OCI-LY1 (cell line): ENCODE measurements at regions not wholly inside any gene's neighbourhood (a gene's known extent, or its start where the extent isn't known, plus 50 kb on each side); places are given as distances from the start of the nearest gene placed in this dataset.
A peak's percentile ranks its signal among the peaks of the same experiment; 100 is the strongest.

Source experiments
- H2AFZ ChIP-seq: fragments of 200-600 bp; sonication (generic), shearing (Covaris generic); 2 replicates; pipeline ENCODE4 v1.6.0; 2014; ENCODE audit warnings: antibody characterized with exemption, mild to moderate bottlenecking, low read length
- H3F3A ChIP-seq: fragments of 200-600 bp; sonication (generic), shearing (Covaris generic); 2 replicates; pipeline ENCODE4 v1.6.0; 2014; ENCODE audit warnings: mild to moderate bottlenecking, antibody characterized with exemption, low read length, moderate library complexity; ENCODE audit not compliant: insufficient read depth
- H3K27ac ChIP-seq: fragments of 200-600 bp; sonication (generic); 2 replicates; pipeline ENCODE4 v1.5.1; 2014; ENCODE audit warnings: low read length, mixed run types, mild to moderate bottlenecking, low read depth; ENCODE audit not compliant: poor library complexity, severe bottlenecking
- H3K27me3 ChIP-seq: fragments of 200-600 bp; sonication (generic); 2 replicates; pipeline ENCODE4 v1.6.0; 2014; ENCODE audit warnings: antibody characterized with exemption, mild to moderate bottlenecking, low read length, moderate library complexity; ENCODE audit not compliant: insufficient read depth
- H3K36me3 ChIP-seq: fragments of 200-600 bp; sonication (generic); 2 replicates; pipeline ENCODE4 v1.6.1; 2014; ENCODE audit warnings: mild to moderate bottlenecking, antibody characterized with exemption, low read length, moderate library complexity, mixed read lengths; ENCODE audit not compliant: insufficient read depth
- H3K4me1 ChIP-seq: fragments of 200-600 bp; sonication (generic); 2 replicates; pipeline ENCODE4 v1.5.1; 2014; ENCODE audit warnings: mild to moderate bottlenecking, low read length, moderate library complexity; ENCODE audit not compliant: insufficient read depth, severe bottlenecking
- H3K4me2 ChIP-seq: fragments of 200-600 bp; sonication (generic), shearing (Covaris generic); 2 replicates; pipeline ENCODE4 v1.6.1; 2014; ENCODE audit warnings: low read length
- H3K4me3 ChIP-seq: fragments of 200-600 bp; sonication (generic); 2 replicates; pipeline ENCODE4 v1.5.1; 2014; ENCODE audit warnings: low read length, low read depth, mild to moderate bottlenecking, mixed read lengths; ENCODE audit not compliant: poor library complexity, severe bottlenecking
- H3K79me2 ChIP-seq: fragments of 200-600 bp; shearing (Covaris generic); 2 replicates; pipeline ENCODE4 v1.6.1; 2016; ENCODE audit warnings: mixed run types, low read length, mixed read lengths; ENCODE audit not compliant: insufficient read depth
- H3K9ac ChIP-seq: fragments of 200-600 bp; sonication (generic), shearing (Covaris generic); 2 replicates; pipeline ENCODE4 v1.6.1; 2014; ENCODE audit warnings: mild to moderate bottlenecking, low read length, mixed read lengths
- H3K9me2 ChIP-seq: fragments of 200-600 bp; sonication (generic), shearing (Covaris generic); 2 replicates; pipeline ENCODE4 v1.6.1; 2014; ENCODE audit warnings: low read depth, mild to moderate bottlenecking, low read length, mixed read lengths
- H3K9me3 ChIP-seq: fragments of 200-600 bp; shearing (Covaris generic); 2 replicates; pipeline ENCODE4 v1.6.1; 2014; ENCODE audit warnings: low read length, mixed read lengths
- H4K20me1 ChIP-seq: fragments of 200-600 bp; sonication (generic), shearing (Covaris generic); 2 replicates; pipeline ENCODE4 v1.6.0; 2016; ENCODE audit warnings: mild to moderate bottlenecking, low read length; ENCODE audit not compliant: insufficient read depth
- CTCF ChIP-seq: fragments of 200-600 bp; sonication (generic), shearing (Covaris generic); IDR thresholded peaks from 2 replicates; pipeline ENCODE4 v1.5.1; 2017; ENCODE audit warnings: mild to moderate bottlenecking, antibody characterized with exemption, low read length, moderate library complexity, mixed read lengths
- EZH2 ChIP-seq: fragments of 200-600 bp; sonication (generic), shearing (Covaris generic); IDR thresholded peaks from 2 replicates; pipeline ENCODE4 v1.8.0; 2017; ENCODE audit warnings: borderline replicate concordance, mixed run types, mild to moderate bottlenecking, antibody characterized with exemption, low read length, moderate library complexity, mixed read lengths

GRCh38 chr2:145025382-145025781 lies 505.5 kb upstream of the ZEB2 start:
- H3K27ac ChIP-seq = no peak overlapping the region
- H4K20me1 ChIP-seq = no peaks in the 10 kb centered on the region
- no peaks in the 10 kb centered on the region for H3F3A ChIP-seq
- peaks cover 18% of the 10 kb centered on the region for H3K4me1 ChIP-seq
- no peak overlapping the region for H3K4me3 ChIP-seq
- H3K9me3 ChIP-seq = no peaks in the 10 kb centered on the region
- H2AFZ ChIP-seq = no peak overlapping the region
- H3K36me3 ChIP-seq = no peaks in the 10 kb centered on the region
- H3K27me3 ChIP-seq = no peaks in the 10 kb centered on the region
- no peak overlapping the region for H3K9ac ChIP-seq
- no peaks in the 10 kb centered on the region for H3K79me2 ChIP-seq
- no peaks in the 10 kb centered on the region for H3K9me2 ChIP-seq
- TF ChIP-seq CTCF (no peak), EZH2 (no peak)
- no peak overlapping the region for H3K4me2 ChIP-seq

GRCh38 chr2:145023334-145023934 lies 503.5 kb upstream of the ZEB2 start:
- Histone ChIP-seq H3K9me2 (no peaks in the 10 kb centered on the region), H3K79me2 (no peaks in the 10 kb centered on the region), H3K4me1 (peaks cover 18% of the 10 kb centered on the region), H3K4me3 (peak overlapping the region; percentile 9), H4K20me1 (no peaks in the 10 kb centered on the region), H2AFZ (peak overlapping the region; percentile 86), H3K36me3 (no peaks in the 10 kb centered on the region), H3K27ac (peak overlapping the region; percentile 20), H3K9ac (no peak overlapping the region), H3F3A (no peaks in the 10 kb centered on the region), H3K27me3 (no peaks in the 10 kb centered on the region), H3K4me2 (peak overlapping the region; percentile 32; the same call in 1 of the 2 replicates), H3K9me3 (no peaks in the 10 kb centered on the region)
- TF ChIP-seq EZH2 (no peak), CTCF (no peak)

- Histone ChIP-seq H3K4me1 (peaks cover 18% of the 10 kb centered on the region), H3K4me2 (peak overlapping the region; percentile 32), H3K36me3 (no peaks in the 10 kb centered on the region), H3K9me2 (no peaks in the 10 kb centered on the region), H3K79me2 (no peaks in the 10 kb centered on the region), H3K27ac (peak overlapping the region; percentile 20), H3K27me3 (no peaks in the 10 kb centered on the region), H3K4me3 (peak overlapping the region; percentile 9), H3K9ac (no peak overlapping the region), H4K20me1 (no peaks in the 10 kb centered on the region), H2AFZ (peak overlapping the region; percentile 86), H3K9me3 (no peaks in the 10 kb centered on the region), H3F3A (no peaks in the 10 kb centered on the region)
- TF ChIP-seq CTCF = no peak
- TF ChIP-seq EZH2 = no peak
Measured at GRCh38 chr2:145022666-145023333, 502.9 kb upstream of the ZEB2 start.
